ENCODE measurements at regions not wholly inside any gene's neighbourhood (a gene's known extent, or its start where the extent isn't known, plus 50 kb on each side); places are given as distances from the start of the nearest gene placed in this dataset.

- H3K9me3 ChIP-seq (ENCODE audit: control insufficient read depth in 4 of 4, insufficient read depth in 3 of 4, low read length in 3 of 4) = no peaks in the 10 kb centered on the region
- no peak overlapping the region for H3K27ac ChIP-seq (ENCODE audit: low read depth in 1 of 2, low read length in 1 of 2)
- H3K27me3 ChIP-seq (ENCODE audit: control insufficient read depth in 3 of 3, insufficient read depth in 3 of 3, low read length in 2 of 3) = no peaks in the 10 kb centered on the region
- no peaks in the 10 kb centered on the region for H3K36me3 ChIP-seq (ENCODE audit: control insufficient read depth in 4 of 4, insufficient read depth in 4 of 4, low read length in 4 of 4)
- no peak overlapping the region for H3K9ac ChIP-seq (ENCODE audit: insufficient read depth in 1 of 2, low read length in 2 of 2)
- WGBS, 2 donors = 92 to 100% methylated on average over 3 of the region's 3 CpGs
- H3K4me3 ChIP-seq = no peak overlapping the region
- no peaks in the 10 kb centered on the region for H3K4me1 ChIP-seq (ENCODE audit: control insufficient read depth in 5 of 5, insufficient read depth in 5 of 5, low read length in 5 of 5)
- DNase-seq (no peak), ATAC-seq (ENCODE audit: insufficient read depth, low FRiP score) (no peak)
- TF ChIP-seq, protein P1, sequence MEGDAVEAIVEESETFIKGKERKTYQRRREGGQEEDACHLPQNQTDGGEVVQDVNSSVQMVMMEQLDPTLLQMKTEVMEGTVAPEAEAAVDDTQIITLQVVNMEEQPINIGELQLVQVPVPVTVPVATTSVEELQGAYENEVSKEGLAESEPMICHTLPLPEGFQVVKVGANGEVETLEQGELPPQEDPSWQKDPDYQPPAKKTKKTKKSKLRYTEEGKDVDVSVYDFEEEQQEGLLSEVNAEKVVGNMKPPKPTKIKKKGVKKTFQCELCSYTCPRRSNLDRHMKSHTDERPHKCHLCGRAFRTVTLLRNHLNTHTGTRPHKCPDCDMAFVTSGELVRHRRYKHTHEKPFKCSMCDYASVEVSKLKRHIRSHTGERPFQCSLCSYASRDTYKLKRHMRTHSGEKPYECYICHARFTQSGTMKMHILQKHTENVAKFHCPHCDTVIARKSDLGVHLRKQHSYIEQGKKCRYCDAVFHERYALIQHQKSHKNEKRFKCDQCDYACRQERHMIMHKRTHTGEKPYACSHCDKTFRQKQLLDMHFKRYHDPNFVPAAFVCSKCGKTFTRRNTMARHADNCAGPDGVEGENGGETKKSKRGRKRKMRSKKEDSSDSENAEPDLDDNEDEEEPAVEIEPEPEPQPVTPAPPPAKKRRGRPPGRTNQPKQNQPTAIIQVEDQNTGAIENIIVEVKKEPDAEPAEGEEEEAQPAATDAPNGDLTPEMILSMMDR (IDR thresholded peaks at IDR 0.05; ENCODE audit: control extremely low read depth, extremely low read depth) = no peak
Observed at GRCh38 chr5:116799401-116799800, 224.8 kb upstream of the SEMA6A start.

DNA sequence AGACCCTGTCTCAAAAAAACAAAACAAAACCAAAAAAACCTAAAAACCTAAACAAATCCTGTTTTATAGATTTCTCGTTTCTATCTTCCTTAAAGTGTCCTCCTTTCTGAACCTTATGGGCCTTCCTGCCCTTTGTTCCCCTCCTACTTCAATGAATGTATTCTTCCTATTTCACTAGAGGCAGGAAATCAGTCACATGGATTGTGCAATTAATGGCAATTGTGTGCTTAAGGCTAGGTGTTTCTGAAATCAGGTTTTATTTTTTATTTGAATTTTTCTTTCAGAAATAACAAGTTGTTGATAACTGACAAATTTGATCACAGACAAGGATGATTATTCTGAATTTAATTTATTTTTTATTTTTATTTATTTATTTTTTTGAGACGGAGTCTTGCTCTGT, 220.6 kb upstream of the SEMA6A start:
- Histone ChIP-seq H3K4me1 (ENCODE audit: control insufficient read depth in 5 of 5, insufficient read depth in 5 of 5, low read length in 5 of 5) (no peaks in the 10 kb centered on the region), H3K27me3 (ENCODE audit: control insufficient read depth in 3 of 3, insufficient read depth in 3 of 3, low read length in 2 of 3) (no peaks in the 10 kb centered on the region), H3K9ac (ENCODE audit: insufficient read depth in 1 of 2, low read length in 2 of 2) (no peak overlapping the region), H3K27ac (ENCODE audit: low read depth in 1 of 2, low read length in 1 of 2) (no peak overlapping the region), H3K4me3 (no peak overlapping the region), H3K9me3 (ENCODE audit: control insufficient read depth in 4 of 4, insufficient read depth in 3 of 4, low read length in 3 of 4) (peaks cover 0 to 1% (median 0%) of the 10 kb centered on the region in 4 donors), H3K36me3 (ENCODE audit: control insufficient read depth in 4 of 4, insufficient read depth in 4 of 4, low read length in 4 of 4) (no peaks in the 10 kb centered on the region)
- ATAC-seq (ENCODE audit: insufficient read depth, low FRiP score) (no peak), DNase-seq (no peak)
- WGBS, 2 donors = 70 to 85% methylated on average over 2 of the region's 2 CpGs
- TF ChIP-seq, protein P1 (IDR thresholded peaks at IDR 0.05; ENCODE audit: control extremely low read depth, extremely low read depth) = no peak

DNA sequence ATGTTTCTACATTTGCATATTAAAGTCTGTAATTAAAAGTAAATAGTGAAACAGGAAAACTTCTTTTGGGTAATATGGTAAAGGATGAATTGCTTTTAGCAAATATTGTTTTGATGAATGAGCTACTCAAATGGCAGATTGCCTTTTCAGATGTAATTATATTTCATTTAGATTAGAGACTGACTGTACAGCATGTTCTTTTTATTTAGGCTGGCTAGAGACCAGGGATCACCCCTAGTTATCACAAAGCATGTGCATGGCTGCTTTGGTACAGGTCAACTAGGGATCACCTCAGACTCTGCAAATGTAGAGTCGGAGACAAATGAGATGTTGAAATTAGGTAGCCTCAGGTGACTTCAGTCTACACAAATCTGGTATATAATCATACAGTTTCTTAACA, 214.9 kb upstream of the SEMA6A start:
- H3K4me3 ChIP-seq = no peak overlapping the region
- no peak for ATAC-seq (ENCODE audit: insufficient read depth, low FRiP score)
- no peaks in the 10 kb centered on the region for H3K27me3 ChIP-seq (ENCODE audit: control insufficient read depth in 3 of 3, insufficient read depth in 3 of 3, low read length in 2 of 3)
- H3K4me1 ChIP-seq (ENCODE audit: control insufficient read depth in 5 of 5, insufficient read depth in 5 of 5, low read length in 5 of 5) = peaks cover 0 to 3% (median 0%) of the 10 kb centered on the region in 5 donors
- WGBS, 2 donors = 67 to 96% methylated on average over 1 of the region's 1 CpG
- peaks cover 0 to 4% (median 2%) of the 10 kb centered on the region in 4 donors for H3K9me3 ChIP-seq (ENCODE audit: control insufficient read depth in 4 of 4, insufficient read depth in 3 of 4, low read length in 3 of 4)
- TF ChIP-seq, protein P1 (IDR thresholded peaks at IDR 0.05; ENCODE audit: control extremely low read depth, extremely low read depth) = no peak
- no peak for DNase-seq
- H3K27ac ChIP-seq (ENCODE audit: low read depth in 1 of 2, low read length in 1 of 2) = peak overlapping the region in 1 of 2 donors; percentile 21
- no peak overlapping the region for H3K9ac ChIP-seq (ENCODE audit: insufficient read depth in 1 of 2, low read length in 2 of 2)
- H3K36me3 ChIP-seq (ENCODE audit: control insufficient read depth in 4 of 4, insufficient read depth in 4 of 4, low read length in 4 of 4) = no peaks in the 10 kb centered on the region

DNA sequence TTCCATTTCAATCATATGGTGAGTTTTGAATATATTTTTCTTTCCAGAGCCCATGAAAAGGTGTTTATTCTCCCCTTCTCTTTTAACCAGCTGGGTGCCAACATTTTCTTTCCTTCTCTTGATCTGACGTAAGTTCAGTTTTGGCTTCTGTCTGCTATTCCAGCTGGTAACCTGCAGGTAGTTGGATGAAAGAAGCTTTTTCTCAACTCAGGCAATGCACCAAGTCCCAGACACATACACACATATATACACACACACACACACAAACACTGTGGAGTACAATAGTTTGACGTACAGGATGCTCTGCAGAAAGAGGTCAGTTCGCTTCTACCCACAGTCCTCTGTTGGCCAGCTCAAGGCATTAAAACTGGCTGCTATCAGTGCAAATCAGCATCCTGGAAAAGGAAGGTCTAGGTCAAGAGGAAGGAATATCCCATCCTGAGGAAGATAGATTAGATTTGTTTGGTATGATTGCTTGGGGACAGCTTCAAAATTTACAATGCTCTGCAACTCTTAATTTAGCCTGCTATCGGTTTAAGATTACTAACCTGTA, 214.3 kb upstream of the SEMA6A start:
- peak in 2 of 3 donors; percentile 54 to 69 for DNase-seq
- Histone ChIP-seq H3K36me3 (ENCODE audit: control insufficient read depth in 4 of 4, insufficient read depth in 4 of 4, low read length in 4 of 4) (no peaks in the 10 kb centered on the region), H3K27ac (ENCODE audit: low read depth in 1 of 2, low read length in 1 of 2) (peak overlapping the region in 1 of 2 donors; percentile 33), H3K27me3 (ENCODE audit: control insufficient read depth in 3 of 3, insufficient read depth in 3 of 3, low read length in 2 of 3) (no peaks in the 10 kb centered on the region), H3K9ac (ENCODE audit: insufficient read depth in 1 of 2, low read length in 2 of 2) (no peak overlapping the region), H3K4me3 (no peak overlapping the region), H3K4me1 (ENCODE audit: control insufficient read depth in 5 of 5, insufficient read depth in 5 of 5, low read length in 5 of 5) (peaks cover 0 to 3% (median 0%) of the 10 kb centered on the region in 5 donors), H3K9me3 (ENCODE audit: control insufficient read depth in 4 of 4, insufficient read depth in 3 of 4, low read length in 3 of 4) (peaks cover 0 to 4% (median 2%) of the 10 kb centered on the region in 4 donors)
- TF ChIP-seq, protein P1 (IDR thresholded peaks at IDR 0.05; ENCODE audit: control extremely low read depth, extremely low read depth) = no peak
- whole genome bisulfite sequencing, 2 donors = 36 to 48% methylated on average over 4 of the region's 4 CpGs
- peak; percentile 19 for ATAC-seq (ENCODE audit: insufficient read depth, low FRiP score)
